ENCODE measurements at regions not wholly inside any gene's neighbourhood (a gene's known extent, or its start where the extent isn't known, plus 50 kb on each side); places are given as distances from the start of the nearest gene placed in this dataset.

DNA sequence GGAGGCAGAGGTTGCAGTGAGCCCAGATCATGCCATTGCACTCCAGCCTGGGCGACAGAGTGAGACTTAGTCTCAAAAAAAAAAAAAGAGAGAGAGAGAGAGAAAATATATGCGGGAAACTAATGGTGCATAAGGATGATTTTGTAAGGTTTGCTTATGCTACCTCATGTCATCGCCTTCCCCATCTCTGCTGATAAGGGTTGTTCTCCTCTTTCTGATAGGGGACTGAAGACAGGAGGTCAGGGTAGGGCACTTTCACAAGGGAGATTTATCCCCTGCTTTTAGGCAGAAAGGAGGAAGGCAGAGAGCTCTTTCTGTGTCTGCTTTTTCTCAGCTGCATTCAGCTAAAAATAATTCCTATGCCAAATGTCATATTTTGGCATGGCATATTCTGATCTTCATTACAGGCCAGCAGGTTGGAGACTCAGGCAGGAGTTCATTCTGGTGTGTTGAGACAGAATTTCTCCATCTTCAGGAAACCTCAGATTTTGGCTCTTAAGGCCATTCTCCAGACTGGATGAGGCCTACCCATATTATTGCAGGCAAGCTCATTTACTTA, 220.2 kb downstream of the AUH start:
- DNase-seq: no peak

GRCh38 chr9:91143162-91143561, 218.6 kb downstream of the AUH start:
- no peak for DNase-seq

DNA sequence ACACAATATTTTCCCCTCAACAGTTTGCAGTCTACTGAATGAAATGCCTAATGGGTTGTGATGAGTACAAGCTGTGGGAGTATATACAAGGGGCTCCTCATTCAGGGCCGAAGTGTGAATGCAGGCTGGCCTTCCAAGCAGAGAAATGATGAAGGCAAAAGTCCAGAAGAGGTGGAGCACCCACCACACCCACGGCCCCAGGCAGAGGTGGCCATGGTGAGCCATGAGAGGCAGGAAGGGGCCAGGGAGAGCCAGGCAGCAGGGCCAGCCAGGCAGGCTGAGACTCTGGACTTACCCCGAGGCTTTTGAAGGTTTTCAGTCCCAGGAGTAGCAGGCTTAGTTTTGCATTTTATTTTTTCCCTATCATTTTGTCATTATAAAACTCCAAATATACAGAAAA, 218.1 kb downstream of the AUH start:
- DNase-seq: no peak

DNA sequence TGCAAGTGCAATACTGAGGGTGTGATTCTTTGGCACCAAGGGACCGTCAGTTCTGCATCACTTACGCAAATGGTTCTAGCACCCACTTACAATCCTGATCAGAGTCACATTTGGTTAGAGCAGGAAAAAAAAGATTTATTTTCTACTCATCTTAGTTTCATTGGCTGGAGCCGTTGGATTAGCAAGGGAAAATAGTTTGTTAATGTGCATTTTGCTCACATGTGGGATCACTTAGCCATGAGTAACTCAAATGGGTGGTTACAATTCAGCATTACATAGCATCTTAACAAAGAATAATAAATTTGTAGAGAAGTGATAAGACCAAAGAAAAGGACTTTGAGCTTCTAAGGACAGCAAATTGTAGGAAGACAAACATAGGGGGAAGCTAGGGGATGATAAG, 216.9 kb downstream of the AUH start:
- no peak for DNase-seq

DNA sequence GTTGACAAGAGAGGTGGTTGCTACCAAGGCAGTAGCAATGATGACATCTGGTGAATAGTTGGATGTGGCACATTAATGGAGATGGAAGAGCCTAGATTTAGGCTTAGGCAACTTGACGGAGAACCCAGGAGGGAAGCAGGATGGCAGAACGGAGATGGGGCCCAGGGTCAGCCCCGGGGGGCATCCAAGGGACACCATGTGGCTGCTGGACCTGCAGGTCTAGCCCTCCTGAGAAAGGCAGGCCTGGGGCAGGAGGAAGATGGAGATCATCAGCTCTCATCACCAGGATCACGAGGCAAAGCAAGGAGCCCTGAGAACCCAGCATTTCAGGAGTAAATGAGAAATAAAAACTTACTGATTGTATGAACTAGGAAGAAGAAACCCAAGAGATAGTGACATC, 216.2 kb downstream of the AUH start:
- no peak for DNase-seq

DNA sequence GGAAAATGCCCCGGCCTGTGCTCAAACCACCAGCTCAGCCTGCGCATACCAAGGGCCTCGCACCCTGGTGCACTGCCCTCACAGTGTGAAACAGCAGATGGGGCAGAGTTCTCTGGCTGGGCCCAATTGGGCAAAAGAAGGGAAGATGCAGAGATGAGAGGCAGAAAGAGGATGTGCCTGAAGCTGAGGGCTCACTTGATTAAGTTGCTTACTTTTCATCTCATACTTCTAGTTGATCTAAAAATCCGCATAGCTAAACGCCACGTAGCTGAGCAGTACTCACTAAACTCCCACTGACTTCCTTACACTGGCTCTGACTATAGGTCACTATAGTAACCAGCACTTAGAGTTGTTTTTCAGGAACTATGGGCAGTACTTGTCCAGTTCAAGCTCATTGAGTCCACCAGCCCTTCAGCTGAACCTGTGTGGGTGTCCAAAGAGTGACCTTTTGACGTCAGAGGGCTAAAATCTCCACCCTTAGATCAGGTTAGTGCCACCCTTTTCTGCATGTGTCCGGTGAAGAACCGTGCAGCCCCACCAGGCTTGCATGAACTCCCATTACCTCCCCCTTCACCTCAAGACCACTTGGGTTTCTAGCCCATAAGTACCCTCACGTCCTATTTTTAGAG, 215.2 kb downstream of the AUH start:
- no peak for DNase-seq

DNA sequence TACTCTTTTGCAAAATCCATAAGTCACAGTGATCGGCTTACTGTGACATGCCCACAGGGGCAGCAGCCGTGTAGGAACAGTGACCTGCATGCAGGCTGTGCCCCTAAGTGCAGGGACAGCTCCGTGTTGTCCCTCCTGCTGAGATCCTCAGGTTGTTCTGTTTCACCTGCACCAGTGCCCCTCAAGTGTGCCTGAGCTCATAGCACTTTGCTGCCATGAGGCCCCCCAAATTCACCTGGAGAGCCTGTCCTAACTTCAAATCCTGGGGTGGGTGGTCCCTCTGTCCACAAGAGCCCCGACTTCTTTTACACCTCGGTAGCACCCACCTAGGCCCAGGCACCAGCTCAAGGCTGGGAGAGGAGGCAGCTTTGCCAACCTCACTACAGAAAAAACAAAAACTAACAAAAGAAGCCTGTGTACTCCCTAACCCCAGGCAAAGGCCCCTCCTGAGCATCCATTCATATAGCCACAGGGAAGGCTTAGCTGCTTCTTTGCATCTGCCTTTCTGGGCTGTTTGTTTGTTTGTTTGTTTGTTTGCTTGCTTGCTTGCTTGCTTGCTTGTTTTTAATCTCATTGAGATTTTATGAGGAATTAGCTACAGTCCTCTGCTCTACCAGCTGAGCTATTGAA, 214.5 kb downstream of the AUH start:
- no peak for DNase-seq

GRCh38 chr9:91148306-91148705, 213.4 kb downstream of the AUH start:
- DNase-seq: no peak

DNA sequence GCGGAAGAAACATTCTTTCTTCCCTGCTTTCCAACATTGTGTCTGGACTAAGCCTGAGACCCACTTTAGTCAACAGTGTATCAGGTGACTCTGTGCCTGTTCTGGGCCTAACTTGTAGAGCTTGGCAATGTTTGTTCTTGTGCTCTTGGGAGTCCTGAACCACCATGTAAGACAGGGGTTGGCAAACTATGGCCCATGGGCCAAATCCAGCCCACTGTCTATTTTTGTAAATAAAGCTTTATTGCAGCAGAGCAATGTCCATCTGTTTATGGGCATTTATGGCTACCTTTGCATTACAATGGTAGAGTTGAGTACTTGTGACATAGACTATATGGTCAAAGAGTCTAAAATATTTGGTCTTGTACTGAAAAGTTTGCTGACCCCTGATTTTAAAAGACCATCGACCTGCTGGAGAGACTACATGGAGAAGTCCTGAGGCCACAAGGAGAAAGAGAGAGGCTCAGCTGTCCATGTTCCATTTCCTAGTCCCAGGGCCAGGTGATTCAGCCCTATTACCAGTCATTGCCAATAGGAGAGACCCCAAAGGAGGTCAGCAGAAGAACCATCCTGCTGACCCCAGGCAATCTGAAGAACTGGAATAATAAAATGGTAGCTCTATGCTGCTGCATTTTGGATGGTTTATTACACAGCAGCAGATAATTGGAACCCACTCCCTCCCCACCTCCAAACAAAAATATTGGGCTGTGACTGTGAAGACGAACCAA, 211.3 kb downstream of the AUH start:
- no peak for DNase-seq

- no peak for DNase-seq
Observed at GRCh38 chr9:91150998-91151717, 210.6 kb downstream of the AUH start.

DNA sequence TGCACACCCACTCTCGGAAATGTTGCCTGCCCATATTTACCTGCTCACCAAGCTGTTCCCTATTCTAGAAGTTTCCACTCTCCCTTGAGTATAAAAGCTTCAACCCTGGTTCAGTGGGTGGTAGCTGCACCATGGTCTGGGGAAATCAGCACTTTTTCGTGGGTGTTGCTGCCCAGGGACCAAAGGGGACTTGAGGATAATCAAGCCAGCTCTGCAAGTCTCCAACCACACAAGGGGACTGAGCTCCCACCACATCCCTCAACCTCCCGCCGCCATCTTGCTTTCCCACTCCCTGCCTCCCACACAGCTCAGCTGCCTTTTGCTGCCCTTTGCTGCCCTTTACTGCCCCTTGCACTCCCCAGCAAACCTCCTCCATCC, 210.0 kb downstream of the AUH start:
- DNase-seq: no peak

- DNase-seq: no peak
Observed at GRCh38 chr9:91154686-91155085, 207.0 kb downstream of the AUH start.

- DNase-seq: no peak
Observed at GRCh38 chr9:91155181-91155580, 206.5 kb downstream of the AUH start.

DNA sequence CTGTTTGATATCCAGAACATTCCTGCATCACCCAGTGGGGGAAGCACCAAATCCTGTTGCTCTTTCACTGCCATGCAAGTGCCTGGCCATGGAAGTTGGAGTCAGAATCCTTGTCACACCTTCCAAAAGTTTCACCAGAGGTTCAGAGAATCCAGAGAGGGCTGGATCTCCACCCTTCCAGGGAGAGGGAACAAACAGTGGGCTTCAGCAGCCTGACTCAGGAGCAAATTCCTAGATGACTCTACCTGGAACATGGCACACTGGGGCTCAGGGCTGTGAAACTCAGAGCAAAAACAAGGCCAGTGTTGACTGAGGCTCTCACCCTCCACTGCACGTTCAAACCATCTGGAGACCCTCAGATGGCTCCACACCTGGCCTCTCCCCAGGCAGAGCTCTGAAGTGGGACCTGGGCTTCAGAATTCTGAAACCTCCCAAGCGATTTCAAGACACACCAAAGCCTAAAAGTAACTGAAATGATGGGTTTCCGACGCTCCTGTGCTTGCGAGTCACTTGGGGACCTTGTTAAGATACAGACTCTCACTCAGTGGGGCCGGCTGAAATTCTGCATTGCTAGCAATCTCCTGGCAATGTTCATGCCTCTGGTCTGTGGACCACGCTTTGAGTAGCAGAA, 205.9 kb downstream of the AUH start:
- DNase-seq: no peak

DNA sequence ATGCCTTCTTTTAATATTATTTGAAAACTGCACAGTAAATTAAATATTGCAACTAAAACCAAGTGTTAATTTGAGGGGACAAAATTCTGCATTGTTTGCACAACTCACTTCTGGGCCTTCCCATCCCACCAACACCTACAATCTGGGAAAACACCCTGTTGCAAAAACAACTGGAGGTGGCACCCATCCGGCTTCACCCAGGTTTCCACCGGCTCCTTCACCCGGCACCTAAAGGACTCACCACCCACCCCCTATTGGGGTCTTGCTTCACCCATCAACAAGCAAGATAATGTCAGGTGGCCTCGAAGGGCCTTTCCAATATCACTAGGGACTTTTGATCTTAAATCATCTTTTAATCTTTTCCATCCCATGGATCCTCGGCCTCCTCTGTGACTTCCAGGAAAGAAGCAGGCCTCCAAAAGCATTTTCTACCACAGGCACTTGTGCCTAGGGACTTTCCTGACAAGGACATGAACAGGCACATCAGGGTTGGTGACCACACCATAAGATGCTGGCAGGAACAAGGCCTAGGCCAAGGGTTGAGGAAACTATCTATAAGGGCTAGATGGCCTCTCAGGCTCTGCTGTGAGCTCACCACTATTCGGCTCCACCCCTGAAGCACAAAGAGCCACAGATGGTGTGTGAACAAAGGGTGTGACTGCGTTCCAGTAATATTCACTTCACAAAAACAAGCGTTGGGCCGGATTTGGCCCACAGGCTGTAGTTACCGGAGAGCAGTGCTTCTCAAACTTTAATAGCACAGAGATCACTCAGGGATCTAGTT, 205.1 kb downstream of the AUH start:
- DNase-seq: no peak

- DNase-seq: no peak
Observed at GRCh38 chr9:91157883-91158282, 203.8 kb downstream of the AUH start.

DNA sequence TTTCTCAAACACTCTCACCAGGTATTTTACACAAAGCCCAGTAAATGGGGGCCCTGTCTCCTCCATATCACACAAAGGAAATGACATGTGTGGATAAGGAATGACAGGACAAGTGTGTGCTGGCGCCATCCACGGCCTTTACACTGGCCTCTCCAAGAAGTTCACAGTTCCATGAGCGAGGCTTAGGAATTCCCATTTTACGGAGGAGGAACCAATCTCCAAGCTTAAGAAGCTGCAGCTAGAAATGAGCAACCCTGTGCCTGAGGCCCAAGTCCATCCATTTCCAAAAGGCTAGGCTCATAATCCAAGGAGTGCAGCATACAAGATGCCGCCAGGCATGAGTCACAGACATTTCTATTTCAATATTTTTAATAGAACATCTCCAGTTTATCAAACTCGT, 203.4 kb downstream of the AUH start:
- no peak for DNase-seq

- DNase-seq: no peak
Observed at GRCh38 chr9:91158946-91159345, 202.8 kb downstream of the AUH start.

- no peak for DNase-seq
Observed at GRCh38 chr9:91159664-91160121, 202.0 kb downstream of the AUH start.

- DNase-seq: no peak
Observed at GRCh38 chr9:91160181-91160580, 201.5 kb downstream of the AUH start.

DNA sequence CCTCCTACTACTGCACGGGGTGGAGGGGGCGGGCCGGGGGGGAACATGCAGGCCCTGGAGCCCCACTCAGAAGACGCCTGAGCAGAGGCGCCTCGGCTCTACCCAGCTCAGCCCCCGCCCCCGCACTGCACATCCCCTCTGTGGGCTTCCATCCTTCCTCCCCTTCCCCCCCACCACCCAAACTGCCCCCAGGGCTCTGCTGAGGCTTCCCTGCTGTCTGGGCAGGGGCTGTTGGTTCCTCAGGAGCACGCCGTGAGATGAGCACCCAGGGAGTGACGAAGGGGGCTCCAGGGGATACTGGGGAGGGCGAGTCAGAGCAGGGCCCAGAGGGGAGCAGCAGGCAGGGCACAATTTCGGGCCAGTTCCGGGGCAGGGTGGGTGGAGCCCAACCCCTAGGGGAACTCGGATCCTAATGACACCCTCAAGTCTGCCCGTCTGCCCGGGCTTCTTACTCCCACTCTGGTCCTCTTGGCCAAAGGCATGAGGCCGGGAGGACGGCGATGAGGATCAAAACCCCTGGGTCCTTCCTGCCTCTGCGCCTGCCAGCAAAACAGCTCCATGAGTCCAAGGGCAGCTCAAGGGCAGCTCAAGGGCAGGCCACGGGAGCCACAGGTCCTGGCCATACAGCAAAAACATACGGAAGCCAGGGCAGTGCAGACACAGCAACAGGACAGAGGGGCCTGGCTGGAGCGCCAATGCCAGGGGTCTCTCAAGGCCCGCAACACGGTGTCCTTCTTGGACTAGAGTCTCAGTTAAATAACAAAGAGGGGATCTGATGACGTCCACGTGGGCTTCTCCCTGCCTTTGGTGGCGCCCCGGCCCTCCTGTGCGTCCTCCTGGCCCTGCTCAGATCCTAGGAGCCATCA, 200.9 kb downstream of the AUH start:
- no peak for DNase-seq

Measured in effector CD8-positive, alpha-beta T cell (primary cell).